Adrenal gland (tissue), 9 donors: ENCODE measurements at regions not wholly inside any gene's neighbourhood (a gene's known extent, or its start where the extent isn't known, plus 50 kb on each side); places are given as distances from the start of the nearest gene placed in this dataset.

ENCODE experiments used
- DNase-seq, 7 donors: peaks; one replicate each; pipeline ENCODE4 v3.0.0-alpha.2; 2019 to 2020
- H3K27ac ChIP-seq, 5 donors: fragments of 200-600 bp; sonication (generic) in 4 of 5; 1 replicate in 3 of 5; 2 replicates in 2 of 5; pipeline versions ENCODE4 v1.5.1 to v1.8.0; 2016 to 2020; ENCODE audit warnings: mild to moderate bottlenecking in 1 of 5
- H3K27me3 ChIP-seq: fragments of 200-600 bp; 2 replicates; pipeline ENCODE4 v1.8.0; 2021
- H3K36me3 ChIP-seq, 2 donors: fragments of 200-600 bp; replicated peaks in 1 of 2; 1 replicate in 1 of 2; 2 replicates in 1 of 2; pipeline versions ENCODE4 v1.5.1 to v1.8.0; 2018 to 2022
- H3K4me1 ChIP-seq, 2 donors: fragments of 200-600 bp; replicated peaks in 1 of 2; 1 replicate in 1 of 2; 2 replicates in 1 of 2; pipeline versions ENCODE4 v1.5.1 to v1.8.0; 2018 to 2021
- H3K4me3 ChIP-seq, 4 donors: fragments of 200-600 bp; sonication (generic) in 3 of 4; one replicate each; pipeline ENCODE4 v1.5.1; 2016 to 2018
- H3K9me3 ChIP-seq, 3 donors: fragments of 200-600 bp; sonication (generic) in 1 of 3; replicated peaks in 1 of 3; 1 replicate in 2 of 3; 2 replicates in 1 of 3; pipeline versions ENCODE4 v1.5.1 to v1.8.0; 2016 to 2021
- CTCF ChIP-seq, 6 experiments: fragments of 450-650 bp in 4 of 6; fragments of 200-600 bp in 2 of 6; sonication (generic) in 1 of 6; IDR thresholded peaks; 1 replicate in 5 of 6; 2 replicates in 1 of 6; pipeline versions ENCODE4 v1.5.1 to v1.8.0; 2016 to 2021; ENCODE audit warnings: antibody characterized with exemption in 6 of 6, mild to moderate bottlenecking in 2 of 6, moderate library complexity in 1 of 6
- POLR2A ChIP-seq, 2 donors: fragments of 450-650 bp; IDR thresholded peaks; one replicate each; pipeline ENCODE4 v1.6.1; 2017; ENCODE audit warnings: antibody characterized with exemption in 2 of 2, mild to moderate bottlenecking in 2 of 2, moderate library complexity in 1 of 2
- WGBS, 4 donors: extraction: QIAGEN DNeasy Blood & Tissue Kit in 2 of 4; methylation state at CpG; one replicate each; pipeline versions ENCODE4 v1.1.5 to v1.1.7; 2013 to 2017; 5-methylcytosine and 5-hydroxymethylcytosine counted together
- intact Hi-C, 2 donors: fragments of 100-400 bp; cut with DNase I; formaldehyde crosslinking; loops; one replicate each; pipeline versions ENCODE4 v1.14.1 to v1.15.0; 2022 to 2023
- donor health status: healthy with polysubstance abuse.
- donor health status: Bipolar disorder and iron deficiency.
- donor health status: DM: yes; HTN: yes; CAD: no.
- donor health status: DM: no; HTN: no; CAD: no.
- donor health status: DM: no; HTN: no; CAD: no.

- no peaks in the 10 kb centered on the region for H3K27me3 ChIP-seq
- intact Hi-C loops: loop anchor here in 1 of 2 donors (10.0 kb wide), 1 partner anchor 234 kb away; the partner anchor contains the start of gene JADE1
Measured at GRCh38 chr4:128570387-128570975, 239.0 kb upstream of the JADE1 start.

DNA sequence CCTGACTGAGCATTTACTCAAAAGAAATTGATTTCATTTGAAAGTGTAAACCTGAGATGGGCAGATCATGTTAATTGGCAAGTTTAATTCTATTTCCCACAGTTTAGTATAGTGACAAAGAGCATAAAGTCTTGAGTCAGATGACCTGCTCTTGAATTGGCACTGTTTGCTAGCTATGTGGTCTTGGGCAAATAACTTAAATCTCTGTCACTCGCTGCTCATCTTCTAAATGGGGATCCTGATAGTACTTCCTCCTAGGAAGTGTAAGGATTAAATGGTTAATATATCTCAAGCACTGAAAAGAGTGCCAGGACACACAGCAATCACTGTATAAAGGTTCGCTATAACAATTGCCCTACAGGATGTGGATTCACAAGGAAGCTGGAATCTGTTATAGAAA, 242.8 kb upstream of the JADE1 start:
- no peak overlapping the region for H3K4me3 ChIP-seq
- no peaks in the 10 kb centered on the region for H3K27me3 ChIP-seq
- H3K4me1 ChIP-seq: peaks cover 21 to 25% of the 10 kb centered on the region in 2 donors
- H3K36me3 ChIP-seq: no peaks in the 10 kb centered on the region
- TF ChIP-seq POLR2A (IDR thresholded peaks at IDR 0.05): no peak
- no peak for TF ChIP-seq CTCF (IDR thresholded peaks at IDR 0.05)
- DNase-seq: no peak
- H3K9me3 ChIP-seq: no peaks in the 10 kb centered on the region
- intact Hi-C loops: loop anchor here (5.0 kb wide), 2 partner anchors 241 to 296 kb away; partner anchors contain the start of gene JADE1 (in 1 of the 2)
- no peak overlapping the region for H3K27ac ChIP-seq
- WGBS, 4 donors: 85 to 95% (median 86%) methylated on average over 2 of the region's 2 CpGs

More at GRCh38 chr4:128570387-128570975, 239.0 kb upstream of the JADE1 start:
- no peaks in the 10 kb centered on the region for H3K9me3 ChIP-seq
- DNase-seq: peak in 6 of 7 donors; percentile 38 to 65 (median 46)
- TF ChIP-seq POLR2A (IDR thresholded peaks at IDR 0.05): no peak
- TF ChIP-seq CTCF (IDR thresholded peaks at IDR 0.05): no peak
- H3K36me3 ChIP-seq: no peaks in the 10 kb centered on the region
- peak overlapping the region in 3 of 5 donors; percentile 33 to 59 (median 49) for H3K27ac ChIP-seq
- H3K4me1 ChIP-seq: peaks cover 24 to 50% of the 10 kb centered on the region in 2 donors
- no peak overlapping the region for H3K4me3 ChIP-seq
- WGBS, 4 donors: 85 to 92% (median 89%) methylated on average over 6 of the region's 6 CpGs

DNA sequence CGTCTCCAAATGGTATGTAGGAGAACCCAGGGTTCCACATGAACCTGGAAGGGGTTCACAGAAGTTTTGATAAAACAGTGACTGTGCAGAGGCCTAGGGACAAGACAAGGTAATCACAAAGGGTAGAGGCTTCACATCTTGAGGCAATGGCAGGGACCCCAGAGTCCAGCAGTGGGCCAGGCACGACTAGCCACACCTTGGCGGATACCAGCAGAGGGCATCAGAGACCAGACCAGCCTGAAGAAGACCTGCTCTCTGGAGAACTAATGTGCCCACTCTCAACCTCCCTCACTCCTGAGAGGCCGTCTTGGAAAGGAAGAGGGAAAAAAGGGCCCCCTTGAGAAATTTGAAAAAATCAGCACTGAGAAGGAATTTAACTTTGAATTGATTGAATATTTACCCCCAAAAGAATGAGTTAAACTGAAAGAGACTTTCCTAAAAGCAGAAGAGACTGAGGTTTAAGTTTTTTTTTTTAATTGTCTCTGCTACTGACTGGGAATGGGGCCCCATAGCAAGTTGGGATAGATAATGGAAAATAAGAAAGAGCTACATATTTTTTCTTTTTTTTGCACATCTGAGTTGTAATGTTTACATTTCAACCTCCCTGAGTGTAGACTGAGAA, 243.8 kb upstream of the JADE1 start:
- Histone ChIP-seq H3K27ac (no peak overlapping the region), H3K27me3 (no peaks in the 10 kb centered on the region), H3K4me1 (peaks cover 12 to 15% of the 10 kb centered on the region in 2 donors), H3K9me3 (no peaks in the 10 kb centered on the region), H3K4me3 (no peak overlapping the region), H3K36me3 (no peaks in the 10 kb centered on the region)
- intact Hi-C loops: loop anchor here (2.0 to 5.0 kb wide), 3 partner anchors 242 to 297 kb away; partner anchors contain the start of gene JADE1 (in 1 of the 2)
- TF ChIP-seq CTCF (IDR thresholded peaks at IDR 0.05) (peak; percentile 47 to 75 (median 60)), POLR2A (IDR thresholded peaks at IDR 0.05) (no peak)
- DNase-seq: peak; percentile 50 to 83 (median 60)
- 57 to 66% (median 59%) methylated on average over 4 of the region's 4 CpGs for WGBS, 4 donors

DNA sequence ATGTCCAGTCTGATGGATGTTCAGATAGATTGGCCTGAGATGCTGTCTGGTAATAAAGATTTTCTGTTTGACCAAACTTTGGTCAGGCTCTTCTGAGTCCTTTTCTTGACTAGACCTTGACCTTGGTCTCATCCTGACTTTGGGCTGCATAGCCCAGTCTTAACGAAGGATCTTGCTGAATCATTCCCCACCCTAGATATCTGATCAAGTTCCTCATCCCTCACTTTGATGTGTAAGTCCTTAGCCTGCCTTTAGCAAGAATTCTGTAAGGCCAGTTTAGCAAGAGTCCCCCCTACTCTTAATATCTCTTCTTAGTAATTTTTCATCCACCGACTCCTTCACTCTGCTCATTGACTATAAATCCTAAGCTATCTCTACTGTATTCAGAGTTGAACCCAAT, 244.4 kb upstream of the JADE1 start:
- intact Hi-C loops: loop anchor here (2.0 to 5.0 kb wide), 3 partner anchors 242 to 298 kb away; partner anchors contain the start of gene JADE1 (in 1 of the 2)
- no peaks in the 10 kb centered on the region for H3K36me3 ChIP-seq
- DNase-seq: no peak
- peaks cover 10 to 12% of the 10 kb centered on the region in 2 donors for H3K4me1 ChIP-seq
- TF ChIP-seq POLR2A (IDR thresholded peaks at IDR 0.05) (no peak), CTCF (IDR thresholded peaks at IDR 0.05) (no peak)
- WGBS, 4 donors: 55 to 71% (median 64%) methylated on average over 2 of the region's 2 CpGs
- no peaks in the 10 kb centered on the region for H3K27me3 ChIP-seq
- H3K4me3 ChIP-seq: no peak overlapping the region
- no peak overlapping the region for H3K27ac ChIP-seq
- H3K9me3 ChIP-seq: no peaks in the 10 kb centered on the region
